ENCODE measurements at regions not wholly inside any gene's neighbourhood (a gene's known extent, or its start where the extent isn't known, plus 50 kb on each side); places are given as distances from the start of the nearest gene placed in this dataset.

- TF ChIP-seq CTCF (IDR thresholded peaks at IDR 0.05; ENCODE audit: low read depth, low read length) (no peak), POLR2A (IDR thresholded peaks at IDR 0.05; ENCODE audit: extremely low read depth, insufficient read length) (no peak), MAX (IDR thresholded peaks at IDR 0.05; ENCODE audit: low read depth, low read length) (no peak)
Observed at GRCh38 chr22:49616356-49617231, 211.1 kb downstream of the BRD1 start.

All from NB4 (cell line).